ENCODE measurements at regions not wholly inside any gene's neighbourhood (a gene's known extent, or its start where the extent isn't known, plus 50 kb on each side); places are given as distances from the start of the nearest gene placed in this dataset.

GRCh38 chr15:96576596-96576995 is 246.1 kb downstream of the NR2F2 start:
- ChIA-PET CTCF (interaction anchor here (1.3 kb wide), 1 partner anchor 16 kb away, joined by 3 read pairs; no protein-coding TSS in a partner anchor), POLR2A (no interaction called here)
- DNase-seq (ENCODE audit: extremely low spot score) = no peak
- no peak for TF ChIP-seq CTCF (IDR thresholded peaks at IDR 0.05; ENCODE audit: control extremely low read depth, extremely low read depth, low read depth, missing control alignments)

- CTCF ChIA-PET = interaction anchor here (0.9 kb wide), 1 partner anchor 11 kb away, joined by 3 read pairs; no protein-coding TSS in a partner anchor
- DNase-seq (ENCODE audit: extremely low spot score) = no peak
- POLR2A ChIA-PET = no interaction called here
- TF ChIP-seq CTCF (IDR thresholded peaks at IDR 0.05; ENCODE audit: control extremely low read depth, extremely low read depth, low read depth, missing control alignments) = no peak
These were observed 247.9 kb downstream of the NR2F2 start for GRCh38 chr15:96578393-96578792.

- CTCF ChIA-PET = interaction anchor here (1.0 kb wide), 1 partner anchor 13 kb away, joined by 3 read pairs; no protein-coding TSS in a partner anchor
- DNase-seq (ENCODE audit: extremely low spot score) = no peak
- POLR2A ChIA-PET = no interaction called here
- TF ChIP-seq CTCF (IDR thresholded peaks at IDR 0.05; ENCODE audit: control extremely low read depth, extremely low read depth, low read depth, missing control alignments) = no peak
These were observed 250.9 kb downstream of the NR2F2 start for GRCh38 chr15:96581371-96581770.

- POLR2A ChIA-PET = no interaction called here
These were observed 252.0 kb downstream of the NR2F2 start for GRCh38 chr15:96582473-96582872.

GRCh38 chr15:96583671-96584070 is 253.2 kb downstream of the NR2F2 start:
- CTCF ChIA-PET = interaction anchor here (2.3 kb wide), 1 partner anchor 9 kb away, joined by 8 read pairs; no protein-coding TSS in a partner anchor
- TF ChIP-seq CTCF (IDR thresholded peaks at IDR 0.05; ENCODE audit: control extremely low read depth, extremely low read depth, low read depth, missing control alignments) = no peak
- POLR2A ChIA-PET = no interaction called here
- DNase-seq (ENCODE audit: extremely low spot score) = no peak

More at GRCh38 chr15:96582473-96582872, 252.0 kb downstream of the NR2F2 start:
- CTCF ChIA-PET = no interaction called here
- TF ChIP-seq CTCF (IDR thresholded peaks at IDR 0.05; ENCODE audit: control extremely low read depth, extremely low read depth, low read depth, missing control alignments) = no peak
- no peak for DNase-seq (ENCODE audit: extremely low spot score)

- no peak for DNase-seq (ENCODE audit: extremely low spot score)
- ChIA-PET POLR2A (no interaction called here), CTCF (interaction anchor here (1.6 to 2.3 kb wide), 2 partner anchors 11 to 258 kb away, joined by 4 to 8 read pairs; no protein-coding TSS in a partner anchor)
- no peak for TF ChIP-seq CTCF (IDR thresholded peaks at IDR 0.05; ENCODE audit: control extremely low read depth, extremely low read depth, low read depth, missing control alignments)
These were observed 255.2 kb downstream of the NR2F2 start for GRCh38 chr15:96585484-96586386.

Data from GM10248 (cell line).